Left forelimb (tissue), 1 donor: ENCODE measurements at regions not wholly inside any gene's neighbourhood (a gene's known extent, or its start where the extent isn't known, plus 50 kb on each side); places are given as distances from the start of the nearest gene placed in this dataset.
"Not testable (repeated sequence)": the region's sequence is repeated elsewhere in the genome, so short reads cannot be mapped to it uniquely, and the experiment has no call there.

Experiments
- DNase-seq: peaks from one replicate; pipeline ENCODE4 v3.0.0-alpha.2; 2018; ENCODE audit warnings: low spot score

- DNase-seq = no peak
These were observed 250.3 kb downstream of the TTC32 start for GRCh38 chr2:19651466-19651865.

- no peak for DNase-seq
These were observed 251.9 kb downstream of the TTC32 start for GRCh38 chr2:19649785-19650380.

GRCh38 chr2:19649142-19649541, 252.6 kb downstream of the TTC32 start:
- DNase-seq = no peak

- no peak for DNase-seq
These were observed 253.2 kb downstream of the TTC32 start for GRCh38 chr2:19648583-19648982.

GRCh38 chr2:19646987-19647386, 254.8 kb downstream of the TTC32 start:
- no peak for DNase-seq

- DNase-seq = no peak
These were observed 257.0 kb downstream of the TTC32 start for GRCh38 chr2:19644763-19645162.

- no peak for DNase-seq
These were observed 258.7 kb downstream of the TTC32 start for GRCh38 chr2:19643117-19643518.

GRCh38 chr2:19642501-19642900, 259.3 kb downstream of the TTC32 start:
- no peak for DNase-seq

GRCh38 chr2:19635951-19636510, 265.8 kb downstream of the TTC32 start:
- no peak for DNase-seq

- no peak for DNase-seq
These were observed 269.3 kb downstream of the TTC32 start for GRCh38 chr2:19632403-19632991.

- no peak for DNase-seq
These were observed 269.9 kb downstream of the TTC32 start for GRCh38 chr2:19631871-19632270.

- no peak for DNase-seq
These were observed 270.9 kb downstream of the TTC32 start for GRCh38 chr2:19630921-19631320.

- DNase-seq = no peak
These were observed 268.9 kb upstream of the OSR1 start for GRCh38 chr2:19627359-19627758.

GRCh38 chr2:19623488-19623887, 265.1 kb upstream of the OSR1 start:
- no peak for DNase-seq

GRCh38 chr2:19617257-19617848, 258.9 kb upstream of the OSR1 start:
- DNase-seq = no peak

GRCh38 chr2:19615402-19615801, 257.0 kb upstream of the OSR1 start:
- DNase-seq = not testable (repeated sequence)

GRCh38 chr2:19614066-19614465, 255.6 kb upstream of the OSR1 start:
- no peak for DNase-seq

GRCh38 chr2:19611491-19612332, 253.3 kb upstream of the OSR1 start:
- no peak for DNase-seq

GRCh38 chr2:19609266-19609665, 250.8 kb upstream of the OSR1 start:
- DNase-seq = no peak

GRCh38 chr2:19607931-19608771, 249.7 kb upstream of the OSR1 start:
- no peak for DNase-seq

GRCh38 chr2:19607400-19607799, 249.0 kb upstream of the OSR1 start:
- no peak for DNase-seq

GRCh38 chr2:19600982-19601381, 242.6 kb upstream of the OSR1 start:
- no peak for DNase-seq
